Amniotic epithelial cell (primary cell): ENCODE measurements at regions not wholly inside any gene's neighbourhood (a gene's known extent, or its start where the extent isn't known, plus 50 kb on each side); places are given as distances from the start of the nearest gene placed in this dataset.

Source experiments
- DNase-seq: peaks from one replicate; pipeline ENCODE4 v3.0.0-alpha.2; 2010; ENCODE audit warnings: low read depth

DNA sequence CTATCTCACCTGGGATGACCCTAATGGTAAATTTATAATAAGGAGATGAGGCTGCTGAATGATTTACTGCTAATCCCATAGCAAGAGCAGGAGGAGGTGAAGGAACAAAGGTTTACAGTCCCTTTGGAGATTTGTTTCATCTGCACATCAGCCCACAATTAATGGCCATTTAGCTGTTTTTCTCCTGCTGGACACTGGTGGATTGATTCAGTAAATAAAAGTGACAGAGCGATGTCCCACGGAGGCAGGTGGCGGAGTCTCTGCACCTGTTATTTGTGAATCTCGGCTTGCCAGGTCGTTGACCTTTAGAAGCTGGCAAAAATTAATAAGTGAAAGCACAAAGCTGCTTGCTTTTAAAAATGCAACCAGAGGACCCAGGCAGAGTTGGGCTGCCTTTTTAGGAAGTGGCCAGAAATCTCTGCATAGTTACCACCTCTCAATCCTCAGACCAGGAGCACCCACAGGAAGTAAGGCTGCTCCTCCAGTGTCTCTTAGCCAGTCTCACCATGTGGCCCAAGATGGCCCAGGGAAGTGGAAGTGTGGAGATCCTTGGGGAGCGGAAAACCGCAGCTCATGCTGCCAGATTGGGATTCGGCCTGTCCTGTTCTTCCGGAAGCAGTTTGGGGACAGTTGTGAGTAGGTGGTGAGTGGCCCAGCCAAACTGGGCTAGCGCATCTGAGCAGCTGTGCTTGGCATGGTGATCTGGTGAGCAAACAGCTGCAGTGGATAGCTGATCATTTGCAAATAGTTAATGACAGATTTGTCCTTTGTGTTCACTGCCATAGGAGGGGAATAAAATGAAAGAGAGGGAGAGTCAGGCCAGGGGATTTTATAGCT is 1005.7 kb upstream of the PIK3C3 start:
- no peak for DNase-seq

DNA sequence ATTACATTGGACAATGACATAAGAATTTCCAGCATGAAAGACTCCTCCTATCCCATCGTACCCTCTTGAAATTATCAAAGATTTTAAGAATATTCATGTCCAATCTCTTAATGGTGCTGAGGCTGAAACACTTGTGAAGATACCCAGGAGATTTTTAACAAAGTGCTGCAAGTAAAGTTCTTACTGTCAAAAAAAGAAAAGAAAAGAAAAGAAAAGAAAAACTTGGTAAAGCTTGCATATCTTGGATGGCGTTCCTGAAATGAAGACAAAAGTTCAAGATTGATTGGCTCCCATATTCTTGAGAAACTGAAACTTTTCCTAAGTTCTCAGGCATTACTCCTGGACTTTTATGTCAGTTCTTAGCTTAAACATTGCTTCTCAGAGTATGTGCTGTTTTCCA is 1010.5 kb upstream of the PIK3C3 start:
- DNase-seq, result no peak

DNA sequence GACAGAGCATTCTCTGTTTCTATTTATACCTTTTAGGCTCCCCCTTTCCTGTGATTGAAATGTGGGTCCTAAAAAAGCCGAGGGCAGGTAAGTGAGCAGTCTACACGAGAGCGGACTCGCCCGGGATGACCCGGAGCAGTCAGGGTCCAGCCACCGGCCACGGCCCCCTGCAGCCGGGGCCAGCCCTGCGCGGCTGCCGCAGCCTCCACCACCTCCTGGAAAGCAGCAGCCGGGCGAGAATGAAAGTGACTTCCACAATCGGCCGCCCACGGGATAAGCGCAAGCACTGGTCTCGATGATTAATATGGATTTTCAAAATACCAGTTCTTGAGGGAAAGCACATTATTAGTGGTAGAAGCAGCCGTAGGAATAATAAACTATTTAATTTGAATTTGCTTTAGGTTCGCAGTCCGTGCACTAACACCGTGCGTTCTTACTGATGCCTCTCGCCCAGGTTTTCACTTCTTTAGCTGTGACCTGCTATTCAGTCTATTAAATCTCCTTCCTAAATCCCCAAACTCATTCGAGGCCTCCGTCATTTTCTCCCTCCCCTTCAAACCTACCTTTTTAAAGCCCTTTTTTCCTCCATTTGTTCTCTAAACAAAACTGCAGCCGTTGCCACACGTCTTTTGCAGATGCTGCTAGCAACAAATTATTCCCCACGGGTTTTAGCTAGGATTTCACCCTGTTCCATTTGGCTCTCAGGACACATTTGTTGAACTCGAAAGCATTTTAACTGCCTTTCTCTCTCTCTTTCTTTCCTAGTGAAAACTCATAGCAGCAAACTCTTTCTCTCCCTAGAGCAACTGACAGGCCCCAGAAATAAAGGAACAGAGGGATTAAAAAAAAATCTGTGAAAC is 1015.1 kb upstream of the PIK3C3 start:
- DNase-seq, result no peak

DNA sequence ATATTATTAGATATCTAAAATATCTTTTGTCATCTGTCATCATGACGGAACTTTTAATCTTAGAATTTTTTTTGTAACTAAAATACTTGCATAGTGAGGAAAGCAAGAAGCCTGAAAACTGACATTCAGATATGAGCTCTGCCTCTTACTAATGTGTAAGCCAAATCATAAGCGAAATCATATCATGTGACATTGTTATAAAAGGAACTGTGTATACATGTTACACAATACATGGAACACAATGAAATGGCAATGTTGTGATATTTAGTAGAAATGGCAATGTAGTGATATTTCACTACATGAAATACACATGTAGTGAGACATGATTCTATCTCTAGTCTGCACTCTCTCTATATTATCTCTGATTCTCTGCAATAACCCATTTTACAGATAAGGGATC is 1016.4 kb upstream of the PIK3C3 start:
- peak; percentile 8 for DNase-seq

DNA sequence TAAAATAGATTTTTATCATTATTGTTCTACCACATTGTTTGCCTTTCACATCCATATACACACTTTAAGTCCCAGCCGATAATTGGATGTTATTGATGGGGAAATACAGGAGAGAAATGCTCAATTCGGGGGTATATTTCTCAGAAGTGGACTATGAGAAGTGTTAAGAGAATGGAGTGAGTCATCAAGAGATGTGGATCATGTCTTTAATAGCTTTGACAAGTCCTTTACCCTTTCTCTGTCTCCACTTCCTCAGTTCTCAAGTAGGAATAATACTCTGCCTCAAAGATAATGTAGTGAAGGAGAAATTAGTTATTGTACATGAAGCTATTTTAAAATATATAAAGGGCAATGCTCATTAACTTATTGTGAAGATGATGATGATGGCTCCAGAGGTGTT is 1017.6 kb upstream of the PIK3C3 start:
- DNase-seq, result no peak

DNA sequence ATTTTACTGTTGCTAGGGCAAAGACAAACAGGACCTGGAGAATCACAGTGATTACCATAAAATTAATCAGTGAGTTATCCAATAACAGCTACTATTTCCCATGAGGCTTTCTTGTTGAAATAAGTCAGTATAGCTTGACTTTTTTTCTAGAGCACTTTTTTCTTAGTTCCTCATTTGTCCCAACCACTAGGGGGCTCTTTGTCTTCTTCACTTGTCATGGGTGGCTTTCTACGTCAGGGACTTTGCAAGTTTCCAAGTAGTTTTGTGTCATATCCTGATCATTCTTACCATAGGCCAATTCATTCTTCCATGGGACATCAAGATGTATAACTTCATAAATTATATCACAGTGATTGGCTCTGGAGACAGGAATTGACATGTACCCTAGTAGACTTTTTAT is 1019.6 kb upstream of the PIK3C3 start:
- peak; percentile 32 for DNase-seq

DNA sequence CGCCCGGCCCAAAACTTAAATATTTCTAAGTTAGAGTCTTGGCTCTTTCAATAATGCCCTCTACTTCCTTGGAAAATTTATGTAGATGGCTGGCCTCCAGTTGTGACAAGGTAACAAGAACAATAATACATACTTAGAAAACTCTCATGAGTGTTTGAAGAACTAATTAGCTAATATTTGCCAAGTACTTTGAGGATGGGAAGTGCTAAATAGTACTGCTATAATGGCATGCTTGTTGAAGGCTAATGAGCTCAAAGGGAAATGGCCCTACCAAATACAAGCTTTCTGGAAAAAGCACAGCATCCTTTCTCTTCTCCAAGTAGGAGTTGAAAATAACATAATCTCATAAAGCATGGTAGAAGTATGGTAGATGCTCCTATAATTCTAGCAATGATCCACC is 1022.2 kb upstream of the PIK3C3 start:
- DNase-seq, result no peak

DNA sequence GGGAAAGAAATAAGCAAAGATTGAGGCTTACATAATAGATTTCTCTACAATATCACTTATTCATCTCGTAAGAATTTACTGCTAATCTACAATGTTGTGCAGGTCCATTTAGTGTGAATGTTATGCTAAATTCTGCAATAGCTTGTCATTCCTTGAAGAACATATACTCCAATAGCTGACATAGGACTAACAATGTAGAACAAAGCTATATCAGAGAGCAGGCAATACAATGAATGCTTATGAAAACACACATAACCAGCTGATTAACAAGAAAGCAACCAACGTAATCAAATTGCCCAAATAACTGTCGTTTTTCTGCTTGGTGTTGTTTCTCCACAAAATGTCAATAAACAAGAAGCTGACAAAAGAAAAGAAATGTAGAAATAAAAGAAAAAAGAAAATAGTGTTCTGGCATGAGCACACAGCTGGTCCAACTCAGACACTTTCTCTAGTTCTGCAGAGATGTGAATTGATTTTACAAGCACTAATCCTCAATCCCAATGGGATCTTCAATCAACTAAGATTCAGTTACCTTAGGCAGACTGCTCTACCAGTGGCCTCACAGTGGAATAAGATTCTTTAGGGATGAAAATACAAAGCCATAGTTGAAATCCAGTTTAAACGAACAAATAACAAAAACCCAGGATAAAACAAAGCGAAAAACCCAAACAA is 1024.7 kb upstream of the PIK3C3 start:
- peak; percentile 4 for DNase-seq

DNA sequence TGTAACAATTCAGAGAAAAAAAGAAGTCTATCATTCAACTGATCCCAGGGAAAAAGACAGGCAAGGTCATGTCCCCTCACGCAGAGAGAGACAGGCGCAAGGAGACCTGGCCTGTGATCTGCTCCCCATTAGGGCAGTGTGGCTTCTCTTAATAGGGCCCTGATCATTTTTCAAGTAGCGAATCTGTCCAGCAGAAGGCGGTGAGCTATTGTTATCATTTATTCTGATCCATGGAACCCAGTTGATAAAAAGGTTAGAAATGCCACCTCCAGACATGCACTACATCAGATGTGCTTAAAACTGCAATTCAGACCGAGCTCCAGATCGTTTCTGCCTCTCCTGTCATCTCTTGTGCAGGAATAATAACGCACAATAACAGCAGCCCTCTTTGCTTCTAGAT is 1025.6 kb upstream of the PIK3C3 start:
- DNase-seq, result no peak

DNA sequence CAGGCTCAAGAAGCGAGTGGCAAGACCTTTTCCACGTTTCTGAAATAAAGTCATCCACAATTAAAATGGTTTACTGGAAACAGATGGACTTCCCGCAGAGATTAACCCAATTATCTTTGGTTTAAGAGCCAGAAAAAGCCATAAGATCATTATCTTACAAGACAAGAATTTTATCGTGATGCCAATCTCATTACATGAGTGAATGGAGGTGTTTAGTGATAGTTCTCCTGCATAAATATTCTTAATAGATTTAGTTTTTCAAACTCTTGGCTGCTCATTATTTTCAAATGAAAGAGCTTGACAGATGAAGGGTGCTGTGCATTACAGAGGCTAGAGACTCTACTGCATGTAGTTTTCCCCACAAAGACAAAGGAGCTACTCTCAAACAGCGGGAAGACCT is 1028.4 kb upstream of the PIK3C3 start:
- DNase-seq, result no peak

DNA sequence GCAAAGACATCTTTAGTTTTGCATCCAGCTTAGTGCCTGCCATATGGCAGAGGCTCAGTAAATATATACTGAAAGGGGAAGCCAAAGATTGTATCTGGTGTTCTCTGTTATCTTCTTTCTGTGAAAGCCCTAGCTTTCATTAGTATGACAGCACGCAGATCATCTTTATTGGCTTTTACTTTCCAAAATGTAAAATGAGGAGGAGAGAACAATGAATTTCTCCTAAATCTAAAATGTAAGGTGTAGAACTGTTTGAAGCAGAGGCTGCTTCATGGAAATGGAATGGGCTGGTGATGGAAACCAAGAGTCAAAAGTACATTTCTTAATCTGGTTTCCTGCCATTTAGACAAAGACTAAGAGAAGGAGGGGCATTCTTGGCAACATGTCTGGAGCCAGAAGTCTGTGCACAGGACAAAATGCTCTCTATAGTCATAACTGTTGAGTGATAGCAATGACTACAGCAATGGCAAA is 1029.9 kb upstream of the PIK3C3 start:
- no peak for DNase-seq

DNA sequence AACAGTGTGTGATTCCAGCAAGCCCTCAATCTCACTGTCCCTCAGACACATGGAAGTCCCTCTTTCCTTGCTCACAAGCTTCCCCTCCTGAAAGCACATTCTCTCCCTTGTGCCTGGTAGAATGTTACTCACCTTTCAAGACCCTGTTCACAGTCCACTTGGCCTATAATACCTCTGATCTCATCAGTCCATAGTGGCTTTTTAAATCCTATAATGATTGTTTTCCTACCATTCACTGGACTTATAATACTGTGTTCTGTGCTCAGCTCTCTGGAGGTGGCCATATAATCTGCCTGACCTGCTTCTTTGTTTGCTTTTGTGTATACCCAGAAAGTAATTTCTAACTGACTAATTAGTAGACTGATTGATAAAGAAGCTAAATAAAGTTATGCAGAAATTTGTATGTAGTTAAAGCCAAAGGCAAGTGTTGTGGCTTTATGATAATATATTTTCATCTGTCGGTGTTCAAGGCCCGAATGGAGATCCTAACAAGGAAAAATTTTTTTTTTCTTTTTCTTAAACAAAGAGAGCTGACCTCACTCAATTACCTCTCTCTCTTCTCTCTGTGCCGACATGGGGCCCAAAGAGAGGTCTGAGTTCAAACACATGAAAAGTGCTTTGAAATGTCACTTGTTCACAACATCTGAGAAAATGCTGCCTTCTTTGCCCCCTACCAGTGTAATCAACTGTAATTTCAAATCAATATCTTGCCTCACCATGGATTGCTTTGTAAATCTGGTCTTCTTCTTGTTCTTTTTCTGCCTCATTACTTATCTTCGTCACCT is 1033.0 kb upstream of the PIK3C3 start:
- no peak for DNase-seq

DNA sequence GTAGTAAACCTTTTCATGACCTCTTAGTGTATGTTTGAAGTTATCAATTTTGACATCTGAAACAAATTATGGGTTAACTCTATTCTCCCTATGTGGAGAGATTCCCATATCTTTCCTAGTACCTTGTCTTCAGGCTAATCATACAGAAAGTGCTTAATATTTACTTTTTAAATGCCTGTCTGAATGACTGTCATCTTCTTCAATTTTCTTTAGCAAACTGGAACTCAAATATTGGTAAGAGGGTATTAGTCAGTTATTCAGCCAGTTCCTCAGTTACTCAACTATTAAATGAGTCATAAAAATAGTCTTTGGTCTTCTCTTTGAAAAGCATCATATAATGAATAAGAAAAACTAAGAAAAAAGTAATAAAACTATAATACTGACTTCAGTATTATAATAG is 1038.0 kb upstream of the PIK3C3 start:
- DNase-seq, result peak; percentile 23

DNA sequence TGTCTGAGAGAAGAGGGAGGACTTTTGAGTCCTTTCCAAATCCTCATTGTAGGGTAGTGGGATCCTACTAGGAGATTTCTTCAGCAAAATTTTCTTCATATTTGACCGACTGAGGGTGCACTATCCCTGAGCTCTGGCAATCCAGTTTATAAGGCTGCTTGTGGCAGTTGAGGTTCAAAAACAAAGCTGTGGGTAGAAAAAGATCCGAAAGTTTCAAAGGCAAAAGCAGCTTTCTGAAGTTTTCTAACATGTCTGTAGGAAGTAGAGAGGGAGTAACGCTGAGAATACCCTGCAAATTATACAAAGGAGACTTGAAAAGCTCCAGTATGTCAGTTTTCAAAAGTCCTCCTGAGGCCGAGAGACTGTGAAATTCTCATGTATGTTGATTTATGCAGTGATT is 1039.3 kb upstream of the PIK3C3 start:
- no peak for DNase-seq

DNA sequence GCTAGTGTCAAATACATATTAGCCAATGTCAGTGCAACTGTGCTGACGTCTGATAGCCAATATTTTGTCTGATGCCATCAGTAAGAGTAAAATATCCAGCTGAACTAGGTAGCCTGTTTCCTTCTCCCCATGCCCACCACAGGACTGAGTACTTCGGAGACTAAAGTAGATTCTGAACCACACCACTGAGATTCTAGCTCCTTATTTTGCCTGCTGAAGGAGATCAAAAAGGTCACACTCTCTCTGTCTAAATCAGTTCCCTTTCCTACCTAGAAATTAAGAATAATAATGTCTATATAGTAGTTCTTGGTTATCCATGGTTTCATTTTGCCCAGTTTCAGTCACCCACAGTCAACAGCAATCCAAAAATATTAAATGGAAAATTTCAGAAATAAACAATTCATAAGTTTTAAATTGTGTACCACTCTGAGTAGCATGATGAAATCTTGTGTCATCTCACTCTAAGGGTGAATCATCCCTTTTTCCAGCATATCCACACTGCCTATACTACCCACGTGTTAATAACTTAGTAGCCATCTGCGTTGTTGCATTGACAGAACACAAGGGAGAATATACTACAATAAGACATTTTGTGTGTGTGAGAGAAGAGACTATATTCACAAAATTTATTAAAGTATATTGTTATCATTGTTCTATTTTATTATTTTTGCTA is 1043.3 kb upstream of the PIK3C3 start:
- peak; percentile 64 for DNase-seq

DNA sequence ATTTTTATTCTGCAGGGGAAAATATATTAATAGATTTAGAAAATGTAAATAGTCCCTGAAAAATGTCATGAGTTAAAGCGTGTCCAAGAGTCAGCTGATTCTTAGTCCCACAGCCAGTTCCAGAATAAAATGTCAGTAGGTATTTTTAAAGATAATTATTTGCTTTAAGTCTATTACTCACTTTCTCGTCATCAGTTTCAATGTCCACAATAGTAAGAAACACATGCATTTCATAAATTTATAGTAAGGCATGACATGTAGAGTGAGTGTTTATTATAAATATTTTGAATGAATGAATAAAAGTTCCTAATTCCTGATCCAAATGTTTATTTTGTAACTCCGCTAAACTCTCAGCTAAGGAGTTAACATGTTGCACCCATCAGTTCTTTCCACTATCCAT is 1044.0 kb upstream of the PIK3C3 start:
- no peak for DNase-seq

DNA sequence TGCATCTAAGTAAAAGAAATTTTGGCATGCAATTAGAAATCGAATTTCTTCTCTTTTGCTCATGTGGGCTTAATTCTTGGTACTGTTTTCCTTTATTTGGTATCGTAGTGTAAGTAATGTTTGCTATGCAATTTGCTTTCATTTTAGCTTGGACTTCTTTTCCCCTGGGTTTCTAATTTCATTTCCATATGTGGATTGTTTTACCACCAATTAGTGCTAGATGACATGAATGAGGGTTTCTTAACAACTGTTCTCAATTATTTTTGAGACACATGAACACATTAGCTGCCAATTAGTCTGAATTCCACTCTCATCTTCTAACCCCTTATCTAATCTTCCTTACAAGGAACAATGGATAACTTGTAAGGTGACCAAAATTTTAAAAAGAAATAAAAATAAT is 1047.2 kb upstream of the PIK3C3 start:
- no peak for DNase-seq

DNA sequence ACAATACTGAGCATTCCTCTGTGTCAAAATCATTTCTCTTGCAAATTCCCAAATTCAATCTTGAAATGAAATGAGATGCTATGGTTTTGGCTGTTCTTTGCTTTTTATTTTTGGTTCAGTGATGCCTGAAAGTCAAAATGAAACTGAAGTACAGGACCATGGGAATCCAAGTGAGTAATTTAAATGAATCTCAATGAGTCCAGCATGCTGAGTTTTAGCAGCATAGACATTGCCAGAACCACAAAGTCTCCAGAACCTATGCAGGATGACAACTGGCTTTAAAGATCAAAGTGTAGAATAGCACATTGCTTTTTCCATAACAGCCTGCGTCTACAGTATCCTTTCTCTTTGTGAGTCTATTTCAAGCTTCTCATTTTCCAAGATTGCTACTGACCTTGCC is 1050.7 kb upstream of the PIK3C3 start:
- no peak for DNase-seq

DNA sequence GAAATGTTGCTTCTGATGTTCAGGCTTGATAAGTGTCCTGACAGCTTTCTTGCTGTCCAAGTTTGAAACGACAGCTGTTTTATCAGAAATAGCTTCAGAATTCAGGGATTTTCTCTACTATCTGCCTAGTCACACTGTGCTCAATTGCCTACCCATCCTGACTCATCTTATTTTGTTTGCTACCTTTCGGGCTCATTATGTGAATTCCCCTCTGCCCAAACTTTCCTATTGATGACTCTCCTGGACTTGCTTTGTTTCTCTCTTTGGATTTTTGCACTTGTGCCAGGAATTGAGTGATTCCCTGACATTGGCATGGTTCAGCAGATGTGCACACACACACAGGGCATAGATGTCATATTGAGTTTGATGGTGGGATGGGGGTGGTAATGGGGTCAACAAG is 1052.6 kb upstream of the PIK3C3 start:
- no peak for DNase-seq

DNA sequence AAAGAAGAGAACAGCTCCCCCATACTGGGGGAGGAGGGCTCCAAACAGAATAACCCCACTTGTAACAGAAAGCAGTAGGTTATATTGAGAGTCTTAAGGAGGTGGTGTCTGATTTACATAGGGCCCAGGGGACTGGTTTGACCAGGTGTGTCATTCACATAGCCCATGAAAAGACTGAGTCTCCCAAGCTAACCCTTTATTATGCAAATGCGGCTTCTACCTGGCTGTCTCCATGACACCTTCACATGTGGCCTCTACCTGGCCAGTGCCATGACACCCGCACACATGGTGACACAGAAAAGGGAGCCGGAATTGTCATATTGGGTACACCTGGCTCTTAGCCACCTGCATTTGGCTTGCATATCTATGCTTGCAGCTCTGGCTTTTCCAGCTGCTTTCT is 1057.2 kb upstream of the PIK3C3 start:
- no peak for DNase-seq

DNA sequence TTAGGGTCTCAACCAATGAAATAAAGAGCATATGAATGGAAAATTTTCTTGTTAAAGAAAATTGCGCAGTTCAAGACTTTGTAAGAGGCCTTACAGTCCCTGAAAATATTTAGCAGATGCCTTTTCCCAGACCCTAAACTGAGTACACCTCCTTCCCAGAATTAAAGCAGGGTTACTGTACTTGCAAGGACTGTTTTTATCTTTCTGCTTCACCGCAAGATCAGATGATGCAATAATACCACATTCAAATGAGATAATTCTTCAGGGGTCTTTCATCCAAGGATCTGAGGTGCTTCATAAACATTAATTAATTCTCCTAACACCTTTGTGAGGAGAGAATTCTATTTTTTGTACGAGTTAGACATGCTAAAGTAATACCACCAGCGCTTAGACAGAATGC is 1071.8 kb upstream of the PIK3C3 start:
- DNase-seq, result peak; percentile 74
